Ovary (tissue), 7 donors: ENCODE measurements at regions not wholly inside any gene's neighbourhood (a gene's known extent, or its start where the extent isn't known, plus 50 kb on each side); places are given as distances from the start of the nearest gene placed in this dataset.
"Not testable (repeated sequence)": the region's sequence is repeated elsewhere in the genome, so short reads cannot be mapped to it uniquely, and the experiment has no call there.

Experiments used
- DNase-seq, 5 donors: peaks; one replicate each; pipeline ENCODE4 v3.0.0-alpha.2; 2019 to 2020
- H3K27ac ChIP-seq, 2 donors: fragments of 200-600 bp; one replicate each; pipeline versions ENCODE4 v1.5.1 to v1.8.0; 2019 to 2022
- H3K27me3 ChIP-seq: fragments of 200-600 bp; one replicate; pipeline ENCODE4 v1.8.0; 2022
- H3K36me3 ChIP-seq: fragments of 200-600 bp; sonication (generic); one replicate; pipeline ENCODE4 v1.5.1; 2019
- H3K4me1 ChIP-seq: one replicate; pipeline ENCODE4 v1.8.1; 2013; ENCODE audit warnings: mild to moderate bottlenecking, moderate library complexity; ENCODE audit not compliant: insufficient read depth
- H3K4me3 ChIP-seq: fragments of 200-600 bp; sonication (generic); one replicate; pipeline ENCODE4 v1.5.1; 2017
- H3K9me3 ChIP-seq, 2 donors: fragments of 200-600 bp in 1 of 2; sonication (generic) in 1 of 2; one replicate each; pipeline versions ENCODE4 v1.5.1 to v1.8.1; 2013 to 2019; ENCODE audit warnings: mild to moderate bottlenecking in 1 of 2, moderate library complexity in 1 of 2
- EP300 ChIP-seq: sonication (generic); formaldehyde crosslinking; IDR thresholded peaks from one replicate; pipeline ENCODE4 v1.6.1; 2017; ENCODE audit warnings: antibody characterized with exemption
- POLR2A ChIP-seq: fragments of 450-650 bp; IDR thresholded peaks from one replicate; pipeline ENCODE4 v1.6.1; 2017; ENCODE audit warnings: antibody characterized with exemption, mild to moderate bottlenecking, moderate library complexity
- WGBS, 3 donors: extraction: QIAGEN DNeasy Blood & Tissue Kit in 1 of 3; methylation state at CpG; one replicate each; pipeline versions ENCODE4 v1.1.5 to v1.1.7; 2013 to 2017; 5-methylcytosine and 5-hydroxymethylcytosine counted together
- intact Hi-C, 4 donors: fragments of 100-400 bp; cut with DNase I; formaldehyde crosslinking; loops; one replicate each; pipeline versions ENCODE4 v1.11.0 to v1.15.1; 2022 to 2023
- TF ChIP-seq, protein P1 (sequence below), 3 donors: fragments of 450-650 bp in 2 of 3; fragments of 200-600 bp in 1 of 3; IDR thresholded peaks; one replicate each; pipeline versions ENCODE4 v1.5.1 to v1.8.0; 2016 to 2022; ENCODE audit warnings: antibody characterized with exemption in 3 of 3, mild to moderate bottlenecking in 1 of 3
- donor health status: DM: no; HTN: no; CAD: no; lungs with moderate emphysema.
- donor health status: DM: no; HTN: no; CAD: no.
- donor health status: Bipolar disorder and iron deficiency.
- donor health status: DM: no; HTN: no; CAD: no.
- donor health status: DM: yes; HTN: yes; CAD: no.

DNA sequence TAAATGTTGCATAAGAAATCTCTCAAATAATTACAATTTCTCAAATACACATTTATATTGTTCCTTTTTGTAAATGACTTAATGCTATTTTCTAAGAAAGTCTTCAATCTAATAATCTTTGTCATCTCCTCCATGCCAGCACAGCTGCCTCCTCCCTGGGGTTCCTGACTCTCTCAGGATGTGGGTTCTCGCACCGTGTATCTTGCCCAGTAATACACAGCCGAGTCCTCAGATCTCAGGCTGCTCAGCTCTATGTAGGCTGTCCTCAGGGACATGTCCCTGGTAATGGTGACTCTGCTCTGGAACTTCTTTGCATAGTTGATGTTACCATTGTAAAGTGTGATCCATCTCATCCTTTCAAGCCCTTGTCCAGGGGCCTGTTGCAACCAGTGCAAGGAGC lies 1223.7 kb downstream of the TMEM121 start:
- intact Hi-C loops = not testable (repeated sequence)

GRCh38 chr14:106753751-106754150 lies 1227.4 kb downstream of the TMEM121 start:
- intact Hi-C loops, H3K4me3 ChIP-seq, H3K27me3 ChIP-seq, H3K4me1 ChIP-seq, H3K27ac ChIP-seq, H3K9me3 ChIP-seq, H3K36me3 ChIP-seq, DNase-seq: not testable (repeated sequence)
- WGBS, 3 donors = 6 to 15% methylated on average over 1 to 4 of the region's 4 CpGs; no CpG with 5 or more reads in 1 of the 3 donors

More for the DNA sequence above, 1223.7 kb downstream of the TMEM121 start:
- not testable (repeated sequence) for H3K9me3 ChIP-seq, DNase-seq, H3K4me3 ChIP-seq, H3K27me3 ChIP-seq, H3K4me1 ChIP-seq, H3K27ac ChIP-seq, H3K36me3 ChIP-seq
- 40 to 72% methylated on average over 1 to 3 of the region's 3 CpGs; no CpG with 5 or more reads in 1 of the 3 donors for WGBS, 3 donors

GRCh38 chr14:106757444-106757843 lies 1231.1 kb downstream of the TMEM121 start:
- H3K27ac ChIP-seq, H3K9me3 ChIP-seq, H3K4me3 ChIP-seq, H3K36me3 ChIP-seq, DNase-seq, intact Hi-C loops, H3K4me1 ChIP-seq, H3K27me3 ChIP-seq: not testable (repeated sequence)
- 28 to 38% (median 34%) methylated on average over 6 of the region's 6 CpGs for WGBS, 3 donors

GRCh38 chr14:106761886-106762816 lies 1235.8 kb downstream of the TMEM121 start:
- H3K27ac ChIP-seq, intact Hi-C loops: not testable (repeated sequence)
- WGBS, 3 donors = 72 to 86% (median 74%) methylated on average over 6 to 12 of the region's 15 CpGs

GRCh38 chr14:106764968-106765369 lies 1238.6 kb downstream of the TMEM121 start:
- H3K9me3 ChIP-seq, H3K4me3 ChIP-seq, DNase-seq, H3K4me1 ChIP-seq, intact Hi-C loops, H3K27me3 ChIP-seq, H3K27ac ChIP-seq, H3K36me3 ChIP-seq: not testable (repeated sequence)
- WGBS, 3 donors = 25 to 27% (median 27%) methylated on average over 11 of the region's 11 CpGs

More at GRCh38 chr14:106761886-106762816, 1235.8 kb downstream of the TMEM121 start:
- not testable (repeated sequence) for H3K4me1 ChIP-seq, H3K27me3 ChIP-seq, DNase-seq, H3K4me3 ChIP-seq, H3K36me3 ChIP-seq, H3K9me3 ChIP-seq

DNA sequence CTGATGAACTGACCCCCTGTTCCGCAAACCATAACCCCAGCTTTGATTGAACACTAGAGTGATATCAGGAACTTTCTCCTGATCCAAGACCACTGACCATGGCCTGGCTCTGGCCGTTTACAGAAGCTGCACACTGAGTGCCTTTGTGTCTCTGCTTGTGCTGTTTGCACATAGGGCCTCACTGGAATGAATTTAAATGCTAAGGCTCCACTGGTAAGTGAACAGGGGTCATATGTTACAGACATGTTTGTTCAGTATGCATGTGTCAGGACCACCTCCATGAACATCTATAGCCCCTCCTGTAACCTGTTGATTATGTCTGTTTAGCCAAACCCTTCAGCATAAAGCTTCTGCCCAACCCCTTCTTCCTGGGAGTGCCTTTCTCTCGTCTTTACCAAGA lies 1239.8 kb downstream of the TMEM121 start:
- no peaks in the 10 kb centered on the region for H3K27me3 ChIP-seq
- TF ChIP-seq, protein P1, sequence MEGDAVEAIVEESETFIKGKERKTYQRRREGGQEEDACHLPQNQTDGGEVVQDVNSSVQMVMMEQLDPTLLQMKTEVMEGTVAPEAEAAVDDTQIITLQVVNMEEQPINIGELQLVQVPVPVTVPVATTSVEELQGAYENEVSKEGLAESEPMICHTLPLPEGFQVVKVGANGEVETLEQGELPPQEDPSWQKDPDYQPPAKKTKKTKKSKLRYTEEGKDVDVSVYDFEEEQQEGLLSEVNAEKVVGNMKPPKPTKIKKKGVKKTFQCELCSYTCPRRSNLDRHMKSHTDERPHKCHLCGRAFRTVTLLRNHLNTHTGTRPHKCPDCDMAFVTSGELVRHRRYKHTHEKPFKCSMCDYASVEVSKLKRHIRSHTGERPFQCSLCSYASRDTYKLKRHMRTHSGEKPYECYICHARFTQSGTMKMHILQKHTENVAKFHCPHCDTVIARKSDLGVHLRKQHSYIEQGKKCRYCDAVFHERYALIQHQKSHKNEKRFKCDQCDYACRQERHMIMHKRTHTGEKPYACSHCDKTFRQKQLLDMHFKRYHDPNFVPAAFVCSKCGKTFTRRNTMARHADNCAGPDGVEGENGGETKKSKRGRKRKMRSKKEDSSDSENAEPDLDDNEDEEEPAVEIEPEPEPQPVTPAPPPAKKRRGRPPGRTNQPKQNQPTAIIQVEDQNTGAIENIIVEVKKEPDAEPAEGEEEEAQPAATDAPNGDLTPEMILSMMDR (IDR thresholded peaks at IDR 0.05) = no peak
- no peak for TF ChIP-seq POLR2A
- TF ChIP-seq EP300 = no peak
- no peaks in the 10 kb centered on the region for H3K9me3 ChIP-seq
- H3K4me1 ChIP-seq = no peaks in the 10 kb centered on the region
- H3K4me3 ChIP-seq = no peak overlapping the region
- no peaks in the 10 kb centered on the region for H3K36me3 ChIP-seq
- intact Hi-C loops = no loop called here
- DNase-seq = no peak
- H3K27ac ChIP-seq = no peak overlapping the region
- 33 to 60% (median 57%) methylated on average over 3 of the region's 3 CpGs for WGBS, 3 donors

GRCh38 chr14:106766551-106767277 lies 1240.3 kb downstream of the TMEM121 start:
- H3K36me3 ChIP-seq, H3K27me3 ChIP-seq, H3K4me1 ChIP-seq, H3K4me3 ChIP-seq, intact Hi-C loops, H3K27ac ChIP-seq, DNase-seq, H3K9me3 ChIP-seq: not testable (repeated sequence)
- WGBS, 3 donors = 35 to 44% (median 36%) methylated on average over 5 of the region's 5 CpGs

- H3K27ac ChIP-seq, H3K4me1 ChIP-seq, H3K9me3 ChIP-seq, intact Hi-C loops, DNase-seq, H3K4me3 ChIP-seq, H3K27me3 ChIP-seq, H3K36me3 ChIP-seq: not testable (repeated sequence)
- 39 to 81% (median 56%) methylated on average over 8 of the region's 8 CpGs for WGBS, 3 donors
Measured at GRCh38 chr14:106768230-106768629, 1241.8 kb downstream of the TMEM121 start.

DNA sequence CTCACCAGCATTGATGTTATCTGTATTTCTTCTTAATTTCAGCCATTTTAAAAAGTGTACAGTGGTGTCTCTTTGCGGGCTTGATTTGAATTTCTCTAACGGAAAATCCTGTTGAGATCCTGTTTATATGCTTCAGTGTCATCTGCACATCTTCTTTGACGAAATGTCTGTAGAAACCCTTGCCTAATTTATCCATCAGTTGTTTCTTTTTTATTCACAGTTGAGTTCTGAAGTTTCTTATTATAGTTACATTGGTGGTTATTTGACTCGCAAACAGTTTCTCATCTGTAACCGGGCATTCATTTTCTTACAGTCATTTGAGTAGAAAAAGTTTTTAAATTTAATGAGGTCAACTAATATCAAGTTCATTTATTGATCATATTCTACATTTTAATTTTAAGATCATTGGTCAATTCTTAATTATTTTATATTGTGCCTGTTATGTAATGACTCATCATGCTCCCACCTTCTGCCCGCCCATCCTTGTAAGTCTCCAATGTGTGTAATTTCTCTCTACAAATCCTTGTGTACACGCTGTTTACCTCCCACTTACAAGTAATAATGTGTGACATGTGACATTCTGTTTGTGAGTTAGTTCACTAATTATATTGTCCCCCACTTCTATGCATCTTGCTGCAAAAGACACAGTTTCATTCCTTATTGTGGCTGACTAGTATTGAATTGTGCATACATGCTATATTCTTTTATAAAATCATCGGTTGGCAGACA lies 1242.8 kb downstream of the TMEM121 start:
- DNase-seq, H3K9me3 ChIP-seq, intact Hi-C loops, H3K4me3 ChIP-seq, H3K4me1 ChIP-seq, H3K27me3 ChIP-seq, H3K36me3 ChIP-seq, H3K27ac ChIP-seq: not testable (repeated sequence)
- 61 to 64% (median 63%) methylated on average over 8 of the region's 8 CpGs for WGBS, 3 donors

GRCh38 chr14:106770158-106770672 lies 1243.8 kb downstream of the TMEM121 start:
- H3K27me3 ChIP-seq, H3K4me1 ChIP-seq, DNase-seq, intact Hi-C loops, H3K36me3 ChIP-seq, H3K27ac ChIP-seq, H3K4me3 ChIP-seq, H3K9me3 ChIP-seq: not testable (repeated sequence)
- 59 to 69% (median 63%) methylated on average over 1 of the region's 5 CpGs for WGBS, 3 donors
